Dermis microvascular lymphatic vessel endothelial cell (primary cell): ENCODE measurements at regions not wholly inside any gene's neighbourhood (a gene's known extent, or its start where the extent isn't known, plus 50 kb on each side); places are given as distances from the start of the nearest gene placed in this dataset.

ENCODE experiments used
- DNase-seq, 2 donors: peaks; one replicate each; pipeline versions ENCODE4 v3.0.0 to v3.0.0-alpha.2; 2010; ENCODE audit warnings: low read depth in 2 of 2

DNA sequence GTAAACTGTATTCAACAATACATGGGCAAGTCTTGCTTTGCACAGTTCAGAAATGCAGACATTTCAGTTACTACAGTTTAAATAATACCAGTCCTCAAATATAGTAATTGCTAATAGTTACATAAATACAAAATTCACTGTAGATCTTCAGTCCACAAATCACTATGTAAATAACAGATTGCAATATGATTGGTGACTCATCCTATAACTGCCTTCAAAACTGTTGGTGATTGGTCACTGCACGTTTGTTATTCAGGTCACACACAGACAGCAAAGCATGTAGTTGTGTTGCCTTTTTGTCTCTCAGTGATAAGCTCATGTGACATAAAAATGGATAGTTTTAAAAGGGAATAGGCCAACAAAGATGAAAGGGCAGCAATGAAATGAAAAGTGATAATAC, 186.5 kb upstream of the CTTNBP2NL start:
- no peak for DNase-seq

GRCh38 chr1:112219267-112219666, 176.7 kb upstream of the CTTNBP2NL start:
- no peak for DNase-seq

GRCh38 chr1:112230232-112230631, 165.8 kb upstream of the CTTNBP2NL start:
- no peak for DNase-seq

DNA sequence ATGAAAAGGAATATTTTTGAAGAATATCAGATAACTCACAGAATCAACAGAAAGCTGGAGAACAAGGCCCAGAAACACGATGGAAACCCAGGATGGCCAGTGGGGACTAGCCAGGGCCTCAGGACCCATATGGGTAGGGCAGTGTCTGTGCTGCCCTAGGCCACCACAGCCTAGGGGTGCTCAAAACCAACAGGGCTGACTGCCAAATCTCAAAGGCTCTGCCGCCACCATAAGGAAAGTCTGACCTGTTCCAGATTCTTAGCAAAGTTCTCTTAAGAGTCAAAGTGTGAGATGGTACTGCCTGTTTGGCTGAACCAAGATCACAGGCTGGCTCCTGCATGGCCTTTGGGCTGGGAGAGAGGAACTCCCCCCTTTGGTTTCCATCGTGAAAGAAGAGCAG, 164.7 kb upstream of the CTTNBP2NL start:
- DNase-seq = no peak

DNA sequence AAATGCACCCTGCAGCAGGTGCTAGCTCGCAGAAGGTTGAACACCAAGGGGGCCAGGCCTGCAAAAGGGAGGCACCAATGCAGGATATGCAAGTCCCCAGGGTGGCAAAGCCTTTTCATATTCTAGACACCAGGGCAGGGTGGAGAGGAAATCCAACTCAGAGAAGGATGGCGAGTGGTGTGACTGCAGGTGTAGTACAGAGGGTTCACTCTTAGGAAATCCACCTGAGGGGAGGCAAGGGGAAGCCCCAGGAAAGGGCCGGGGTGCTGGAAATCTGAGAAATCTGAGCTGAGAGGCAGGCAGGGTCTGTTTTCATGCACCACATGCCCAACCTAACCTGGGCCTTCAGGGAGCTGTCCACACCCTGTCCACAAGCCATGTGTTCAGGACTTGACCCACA, 163.2 kb upstream of the CTTNBP2NL start:
- no peak for DNase-seq

DNA sequence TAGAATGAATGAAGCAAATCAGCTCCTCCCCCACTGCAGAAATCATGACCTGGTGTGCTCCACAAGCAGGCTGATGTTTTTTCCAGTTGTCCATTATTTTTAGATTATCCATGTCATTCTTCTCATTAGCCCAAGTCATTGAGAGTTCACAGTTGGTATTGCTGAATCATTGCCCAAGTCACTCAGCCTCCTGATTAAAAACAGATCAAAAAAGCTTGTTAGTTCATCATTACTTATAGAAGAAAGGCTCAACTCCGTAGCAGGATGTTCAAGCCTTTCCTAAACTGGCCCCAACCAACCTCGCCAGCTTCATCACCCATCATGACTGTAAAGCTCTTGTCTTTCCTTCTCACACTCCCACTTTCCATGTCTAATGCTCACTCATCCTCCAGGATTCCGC, 161.3 kb upstream of the CTTNBP2NL start:
- DNase-seq = no peak

DNA sequence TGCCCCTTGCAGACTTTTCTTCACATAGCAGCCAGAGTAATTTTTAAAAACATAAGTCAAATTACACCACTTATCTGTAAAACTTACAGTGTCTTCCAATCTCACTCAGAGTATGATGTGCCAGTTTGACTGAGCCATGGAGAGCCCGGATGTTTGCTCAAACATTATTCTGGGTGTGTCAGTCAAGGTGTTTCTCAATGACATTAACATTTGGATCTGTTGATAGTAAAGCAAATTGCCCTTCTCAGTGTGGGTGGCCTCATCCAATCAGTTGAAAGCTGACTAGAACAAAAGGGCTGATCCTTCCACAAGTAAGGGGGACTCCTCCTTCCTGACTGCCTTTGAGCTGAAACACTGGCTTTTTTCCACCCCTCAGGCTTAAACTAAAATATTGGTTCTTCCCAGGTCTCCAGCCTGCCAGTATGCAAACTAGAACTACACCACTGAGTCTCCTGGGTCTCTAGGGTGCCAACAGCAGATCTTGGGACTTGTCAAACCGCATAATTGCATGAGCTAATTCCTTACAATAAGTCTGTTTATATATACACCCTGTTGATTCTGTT, 157.9 kb upstream of the CTTNBP2NL start:
- DNase-seq = no peak

DNA sequence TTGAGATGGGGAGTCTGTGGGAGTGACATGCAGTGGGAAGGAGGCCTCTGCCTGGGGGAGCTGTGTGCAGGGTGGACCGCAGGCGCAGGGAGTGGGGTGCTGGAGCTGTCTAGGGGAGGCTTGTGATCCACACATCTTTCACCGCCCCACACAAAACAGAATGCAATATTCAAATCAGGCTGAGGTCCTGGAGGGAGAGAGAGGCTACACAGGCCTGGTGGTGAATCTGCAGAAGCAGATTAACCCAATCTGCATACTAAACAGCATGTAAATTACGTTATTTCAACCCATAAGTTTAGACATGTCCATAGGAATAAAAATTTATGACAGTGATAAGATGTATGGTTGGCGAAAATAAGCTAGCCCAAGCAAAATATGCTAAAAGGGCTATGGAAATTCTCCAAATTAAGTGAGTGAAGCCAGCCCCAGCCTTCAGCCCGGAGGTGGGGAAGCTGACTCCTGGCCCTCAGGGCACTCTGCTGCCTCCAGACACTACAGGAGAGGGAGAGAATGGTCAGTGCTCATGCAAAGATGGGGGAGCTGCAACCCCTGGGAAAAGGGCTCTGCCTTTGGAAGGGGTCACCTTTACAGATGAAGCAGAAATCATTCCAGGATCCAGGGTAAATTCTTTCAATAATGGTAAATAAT, 156.2 kb upstream of the CTTNBP2NL start:
- DNase-seq = no peak

GRCh38 chr1:112242470-112242869, 153.5 kb upstream of the CTTNBP2NL start:
- no peak for DNase-seq

- DNase-seq = no peak
Observed at GRCh38 chr1:112244131-112244530, 151.9 kb upstream of the CTTNBP2NL start.

- no peak for DNase-seq
Observed at GRCh38 chr1:112245114-112245513, 150.9 kb upstream of the CTTNBP2NL start.

DNA sequence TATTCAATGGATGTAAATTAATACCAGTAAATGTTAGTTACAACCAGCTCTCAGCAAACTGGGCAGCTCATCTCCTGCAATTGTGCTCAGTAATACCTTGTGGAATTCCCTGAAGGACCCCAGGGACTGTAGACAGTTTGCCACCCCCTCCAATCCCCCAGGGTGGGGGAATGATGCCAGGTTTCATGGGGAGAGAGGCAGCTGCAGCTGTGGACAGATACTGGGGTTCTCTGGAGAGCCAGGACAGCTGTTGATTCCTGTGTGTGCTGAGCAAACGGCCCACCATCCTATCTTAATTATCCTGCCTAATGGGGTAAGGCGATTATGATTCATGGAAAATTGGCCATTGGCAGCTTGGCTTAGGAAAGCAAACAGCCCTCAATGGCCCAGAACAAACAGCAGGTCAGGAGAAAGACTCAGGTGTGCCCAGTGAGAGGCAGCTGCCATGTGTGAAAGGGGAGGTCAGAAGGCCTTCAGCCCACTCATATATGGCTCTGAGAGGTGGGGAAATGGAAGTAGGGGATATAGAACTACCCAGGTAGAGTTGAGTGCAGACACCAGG, 148.9 kb upstream of the CTTNBP2NL start:
- no peak for DNase-seq

DNA sequence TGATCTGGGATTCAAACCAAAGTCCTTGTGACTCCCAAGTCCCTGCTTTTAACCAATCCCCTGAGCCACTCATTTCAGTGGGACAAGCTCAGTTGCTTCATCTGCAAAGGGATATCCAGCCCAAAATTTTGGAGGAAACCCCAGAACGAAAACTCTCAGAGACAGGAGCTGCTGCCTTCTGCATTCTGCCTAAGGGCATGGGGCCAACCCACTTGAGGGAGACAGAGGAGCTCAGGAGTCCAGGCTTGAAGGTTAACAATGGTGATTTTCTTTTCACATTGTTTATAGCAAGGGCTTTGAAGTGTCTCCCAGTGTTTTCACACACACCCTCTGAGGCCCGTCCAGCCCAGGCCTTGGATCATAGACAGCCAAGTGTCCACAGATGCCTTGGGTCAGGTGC, 148.1 kb upstream of the CTTNBP2NL start:
- DNase-seq = no peak

DNA sequence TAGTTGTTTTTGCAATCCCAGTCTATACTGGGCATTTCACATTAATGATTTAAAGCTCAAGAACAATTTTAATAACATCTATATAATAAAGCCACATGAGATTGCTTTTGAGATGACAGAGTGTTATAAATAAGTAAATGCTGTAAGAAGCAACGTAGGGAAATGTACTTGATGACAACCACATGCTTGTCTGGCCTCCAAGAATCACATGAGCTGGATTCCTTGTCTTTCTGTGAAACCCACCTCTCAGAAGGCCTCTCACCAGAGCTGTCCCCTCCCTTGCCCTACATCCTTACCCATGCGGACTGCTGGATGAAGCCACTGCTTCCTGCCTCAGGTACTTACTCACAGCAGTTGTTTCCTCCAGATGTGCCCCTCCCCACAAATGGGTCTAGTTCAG, 145.1 kb upstream of the CTTNBP2NL start:
- no peak for DNase-seq

DNA sequence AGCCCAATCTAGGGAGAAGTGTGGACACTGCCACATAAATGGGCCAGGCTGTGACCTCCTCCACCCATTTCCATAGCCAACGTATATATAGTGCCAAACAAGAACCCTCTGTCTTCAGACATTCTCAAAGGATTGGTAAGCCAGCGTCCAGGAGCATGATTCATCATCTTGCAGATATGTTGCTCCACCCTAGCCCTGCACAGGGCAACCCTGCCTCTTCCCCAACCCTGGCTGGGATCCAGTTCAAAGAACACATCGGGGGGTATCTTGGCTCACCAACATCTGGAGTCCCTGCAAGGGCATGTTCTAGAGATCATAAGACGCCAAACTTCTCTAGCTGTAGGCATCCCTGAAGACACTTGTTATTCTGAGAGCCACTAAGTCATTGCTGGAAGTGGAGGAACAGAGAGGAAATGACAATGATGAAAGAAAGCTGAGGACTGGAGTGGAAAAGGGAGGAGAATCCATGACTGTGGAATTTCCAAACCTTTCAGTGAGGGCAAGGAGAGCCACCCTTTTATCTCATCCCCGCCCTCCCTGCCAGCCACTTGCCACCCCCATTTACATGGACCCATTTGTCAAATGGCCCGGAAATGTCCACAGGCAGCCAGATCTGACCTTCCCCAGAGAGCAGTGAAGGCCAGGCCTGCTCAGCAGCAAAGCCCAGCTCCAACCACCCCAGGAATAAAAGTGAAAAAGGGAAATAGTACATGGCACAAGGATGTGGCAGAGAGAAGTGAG, 144.1 kb upstream of the CTTNBP2NL start:
- no peak for DNase-seq

GRCh38 chr1:112253366-112253765, 142.6 kb upstream of the CTTNBP2NL start:
- DNase-seq = no peak

- no peak for DNase-seq
Observed at GRCh38 chr1:112255080-112255479, 140.9 kb upstream of the CTTNBP2NL start.

GRCh38 chr1:112256411-112256810, 139.6 kb upstream of the CTTNBP2NL start:
- DNase-seq = no peak

GRCh38 chr1:112257043-112257835, 138.8 kb upstream of the CTTNBP2NL start:
- DNase-seq = no peak

DNA sequence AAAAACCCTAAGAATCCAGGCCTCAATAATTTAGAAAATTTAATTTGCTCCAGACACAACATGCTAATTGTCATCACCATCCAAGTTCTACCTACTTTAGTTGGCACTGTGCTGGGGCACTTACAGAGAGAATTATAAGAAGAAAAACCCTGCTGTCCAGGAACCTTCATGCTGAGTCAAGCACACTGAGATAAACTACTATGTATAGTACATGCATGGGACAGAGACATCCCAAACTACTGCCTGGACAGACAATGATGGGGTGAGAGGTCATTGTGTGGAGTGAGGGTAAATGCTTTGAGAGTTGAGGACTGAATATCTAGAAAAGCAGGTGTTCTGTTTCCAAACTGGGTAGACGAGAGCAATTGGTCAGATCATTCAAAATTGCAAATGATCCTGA, 135.3 kb upstream of the CTTNBP2NL start:
- no peak for DNase-seq

DNA sequence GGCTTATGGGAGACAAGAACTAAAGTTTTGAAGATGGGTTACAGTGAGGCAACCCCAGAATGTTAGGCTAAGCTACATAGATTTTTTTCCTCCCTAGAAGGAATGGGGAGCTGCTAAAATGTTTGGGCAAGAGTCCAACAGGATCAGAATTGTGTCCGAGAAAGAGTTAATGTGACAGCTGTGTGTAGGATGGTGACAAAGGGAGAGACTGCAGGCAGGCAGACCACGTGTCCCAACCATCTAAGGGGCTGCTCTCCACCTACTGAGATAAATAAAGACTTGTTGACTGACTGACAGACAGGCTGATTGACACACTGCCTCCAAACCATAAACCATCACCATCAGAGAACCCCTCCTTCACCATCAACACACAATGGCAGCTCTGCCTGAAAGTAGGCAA, 133.7 kb upstream of the CTTNBP2NL start:
- no peak for DNase-seq

- DNase-seq = no peak
Observed at GRCh38 chr1:112263042-112263441, 133.0 kb upstream of the CTTNBP2NL start.
